ENCODE measurements at regions not wholly inside any gene's neighbourhood (a gene's known extent, or its start where the extent isn't known, plus 50 kb on each side); places are given as distances from the start of the nearest gene placed in this dataset.

GRCh38 chr12:66058554-66058953, 72.0 kb downstream of the LLPH start:
- ATAC-seq, result no peak
- no peaks in the 10 kb centered on the region for H3K9me3 ChIP-seq
- DNase-seq (ENCODE audit: low read depth in 1 of 2, low spot score in 1 of 2), result no peak
- ChIA-PET POLR2A (no interaction called here), CTCF (interaction anchor here (1.0 kb wide), 1 partner anchor 674 kb away, joined by 3 read pairs; no protein-coding TSS in a partner anchor)
- no peak overlapping the region for H3K27ac ChIP-seq
- no peaks in the 10 kb centered on the region for H3K4me1 ChIP-seq
- H3K4me3 ChIP-seq, result no peak overlapping the region
- no peak for FAIRE-seq
- TF ChIP-seq HOXB13 (CRISPR knock-in tag; IDR thresholded peaks at IDR 0.05; ENCODE audit: low read depth) (no peak), ZSCAN20 (CRISPR knock-in tag; IDR thresholded peaks at IDR 0.05) (no peak), BHLHE40 (IDR thresholded peaks at IDR 0.05; ENCODE audit: low read depth, low read length) (no peak), HDAC2 (IDR thresholded peaks at IDR 0.05) (no peak), KDM1A (IDR thresholded peaks at IDR 0.05; ENCODE audit: low read depth) (no peak), JUN (IDR thresholded peaks at IDR 0.05) (no peak), RARB (CRISPR knock-in tag; IDR thresholded peaks at IDR 0.05) (no peak), BCL3 (IDR thresholded peaks at IDR 0.05) (no peak), PBX3 (IDR thresholded peaks at IDR 0.05) (no peak), ZC3H11A (IDR thresholded peaks at IDR 0.05) (no peak), HEYL (CRISPR knock-in tag; IDR thresholded peaks at IDR 0.05) (no peak), HOXB5 (CRISPR knock-in tag; IDR thresholded peaks at IDR 0.05) (no peak)
- WGBS (ENCODE audit: missing lambda C conversion rate), result 66% methylated on average over 3 of the region's 3 CpGs
- H3K4me2 ChIP-seq, result no peak overlapping the region

- ChIA-PET CTCF (interaction anchor here (1.0 kb wide), 1 partner anchor 12 kb away, joined by 3 read pairs; no protein-coding TSS in a partner anchor), POLR2A (no interaction called here)
- DNase-seq (ENCODE audit: low read depth in 1 of 2, low spot score in 1 of 2) (no peak), FAIRE-seq (no peak), ATAC-seq (no peak)
- TF ChIP-seq PBX3 (IDR thresholded peaks at IDR 0.05) (no peak), PHF8 (IDR thresholded peaks at IDR 0.05; ENCODE audit: borderline replicate concordance, low read depth) (no peak), ZFP36 (IDR thresholded peaks at IDR 0.05; ENCODE audit: borderline replicate concordance, partially characterized antibody) (no peak), KDM1A (IDR thresholded peaks at IDR 0.05; ENCODE audit: low read depth) (no peak), EHF (CRISPR knock-in tag; IDR thresholded peaks at IDR 0.05) (no peak), FOSL2 (IDR thresholded peaks at IDR 0.05) (no peak), FOSL2 (CRISPR knock-in tag; IDR thresholded peaks at IDR 0.05) (no peak), ZNF302 (CRISPR knock-in tag; IDR thresholded peaks at IDR 0.05) (no peak), HEYL (CRISPR knock-in tag; IDR thresholded peaks at IDR 0.05) (no peak), KDM5A (IDR thresholded peaks at IDR 0.05) (no peak)
- H3K27ac ChIP-seq, result no peak overlapping the region
- H3K9me3 ChIP-seq, result no peaks in the 10 kb centered on the region
- no peak overlapping the region for H3K4me3 ChIP-seq
- H3K4me1 ChIP-seq, result no peaks in the 10 kb centered on the region
- WGBS (ENCODE audit: missing lambda C conversion rate), result 43% methylated on average over 2 of the region's 2 CpGs
- H3K4me2 ChIP-seq, result no peak overlapping the region
Measured at GRCh38 chr12:66055837-66056319, 74.7 kb downstream of the LLPH start.

- ChIA-PET POLR2A (no interaction called here), CTCF (interaction anchor here (1.6 kb wide), 1 partner anchor 11 kb away, joined by 3 read pairs; no protein-coding TSS in a partner anchor)
- H3K4me1 ChIP-seq, result peaks cover 19% of the 10 kb centered on the region
- no peaks in the 10 kb centered on the region for H3K9me3 ChIP-seq
- no peak overlapping the region for H3K4me3 ChIP-seq
- FAIRE-seq (no peak), ATAC-seq (no peak), DNase-seq (ENCODE audit: low read depth in 1 of 2, low spot score in 1 of 2) (no peak)
- WGBS (ENCODE audit: missing lambda C conversion rate), result 38% methylated on average over 1 of the region's 1 CpG
- H3K27ac ChIP-seq, result no peak overlapping the region
- H3K4me2 ChIP-seq, result no peak overlapping the region
- no peak for TF ChIP-seq EHMT2 (IDR thresholded peaks at IDR 0.05; ENCODE audit: low read depth)
Measured at GRCh38 chr12:66052988-66053615, 77.4 kb downstream of the LLPH start.
